HepG2 (cell line): ENCODE measurements at regions not wholly inside any gene's neighbourhood (a gene's known extent, or its start where the extent isn't known, plus 50 kb on each side); places are given as distances from the start of the nearest gene placed in this dataset.

Source experiments
- CTCF ChIP-seq: sonication (generic); formaldehyde crosslinking; IDR thresholded peaks from 2 replicates; pipeline ENCODE4 v1.5.0; 2020; ENCODE audit warnings: mild to moderate bottlenecking, missing genetic modification reagents, moderate library complexity
- SIN3A ChIP-seq: IDR thresholded peaks from 2 replicates; pipeline ENCODE4 v1.6.1; 2011; ENCODE audit warnings: low read depth, mild to moderate bottlenecking, control low read depth, low read length, borderline replicate concordance
- ZFX ChIP-seq: sonication (generic); formaldehyde crosslinking; IDR thresholded peaks from 2 replicates; pipeline ENCODE4 v1.4.0; 2020; ENCODE audit warnings: mild to moderate bottlenecking, low read depth, missing genetic modification reagents, moderate library complexity
- ZNF292 ChIP-seq: sonication (generic); formaldehyde crosslinking; IDR thresholded peaks from 2 replicates; pipeline ENCODE4 v1.8.1; 2022; ENCODE audit warnings: mild to moderate bottlenecking, low read depth, missing genetic modification reagents, borderline replicate concordance

GRCh38 chr4:123301923-123302322 is 94.7 kb upstream of the SPRY1 start:
- no peak for TF ChIP-seq ZFX
- TF ChIP-seq SIN3A, result no peak
- TF ChIP-seq CTCF (CRISPR knock-in tag), result no peak
- TF ChIP-seq ZNF292 (CRISPR knock-in tag), result no peak
